GM21723 (cell line): ENCODE measurements at regions not wholly inside any gene's neighbourhood (a gene's known extent, or its start where the extent isn't known, plus 50 kb on each side); places are given as distances from the start of the nearest gene placed in this dataset.
"Not testable (repeated sequence)": the region's sequence is repeated elsewhere in the genome, so short reads cannot be mapped to it uniquely, and the experiment has no call there.

ENCODE experiments used
- ATAC-seq: cut with Tn5 transposase; IDR thresholded peaks from one replicate; pipeline ENCODE4 v1.9.1; 2021; ENCODE audit warnings: mild to moderate bottlenecking, moderate library complexity; ENCODE audit not compliant: unreplicated experiment

- not testable (repeated sequence) for ATAC-seq
Observed at GRCh38 chr9:61817127-61817705, 627.4 kb downstream of the SPATA31A7 start.

GRCh38 chr9:61853624-61854259 is 663.9 kb downstream of the SPATA31A7 start:
- peak; percentile 68 for ATAC-seq

- not testable (repeated sequence) for ATAC-seq
Observed at GRCh38 chr9:61854260-61854640, 664.4 kb downstream of the SPATA31A7 start.

GRCh38 chr9:61856283-61856682 is 666.4 kb downstream of the SPATA31A7 start:
- ATAC-seq, result peak; percentile 82

GRCh38 chr9:61856858-61857453 is 667.1 kb downstream of the SPATA31A7 start:
- ATAC-seq, result not testable (repeated sequence)

- peak; percentile 87 for ATAC-seq
Observed at GRCh38 chr9:61857709-61858351, 668.0 kb downstream of the SPATA31A7 start.

GRCh38 chr9:61862431-61862971 is 672.7 kb downstream of the SPATA31A7 start:
- not testable (repeated sequence) for ATAC-seq

GRCh38 chr9:61864463-61864862 is 674.6 kb downstream of the SPATA31A7 start:
- not testable (repeated sequence) for ATAC-seq

GRCh38 chr9:61868965-61869364 is 679.1 kb downstream of the SPATA31A7 start:
- ATAC-seq, result not testable (repeated sequence)

GRCh38 chr9:61872329-61872728 is 682.5 kb downstream of the SPATA31A7 start:
- ATAC-seq, result not testable (repeated sequence)
